ENCODE measurements at regions not wholly inside any gene's neighbourhood (a gene's known extent, or its start where the extent isn't known, plus 50 kb on each side); places are given as distances from the start of the nearest gene placed in this dataset.

- TF ChIP-seq CTCF (IDR thresholded peaks at IDR 0.05): no peak
- intact Hi-C loops (cut with DNase I): no loop called here
- Histone ChIP-seq H3K4me1 (no peaks in the 10 kb centered on the region), H3K27ac (no peak overlapping the region), H3K9me3 (no peaks in the 10 kb centered on the region), H3K36me3 (no peaks in the 10 kb centered on the region), H3K4me3 (no peak overlapping the region), H3K27me3 (ENCODE audit: low read depth) (no peaks in the 10 kb centered on the region)
- DNase-seq (no peak), ATAC-seq (no peak)
These were observed 569.1 kb downstream of the TBC1D4 start for GRCh38 chr13:74912898-74913297.

- ATAC-seq (no peak), DNase-seq (no peak)
- Histone ChIP-seq H3K9me3 (no peaks in the 10 kb centered on the region), H3K36me3 (no peaks in the 10 kb centered on the region), H3K4me3 (no peak overlapping the region), H3K4me1 (no peaks in the 10 kb centered on the region), H3K27ac (no peak overlapping the region), H3K27me3 (ENCODE audit: low read depth) (no peaks in the 10 kb centered on the region)
- TF ChIP-seq CTCF (IDR thresholded peaks at IDR 0.05): no peak
- intact Hi-C loops (cut with DNase I): no loop called here
These were observed 571.6 kb downstream of the TBC1D4 start for GRCh38 chr13:74910415-74910814.

- Histone ChIP-seq H3K4me3 (no peak overlapping the region), H3K9me3 (no peaks in the 10 kb centered on the region), H3K36me3 (no peaks in the 10 kb centered on the region), H3K27ac (no peak overlapping the region), H3K4me1 (no peaks in the 10 kb centered on the region), H3K27me3 (ENCODE audit: low read depth) (no peaks in the 10 kb centered on the region)
- ATAC-seq (no peak), DNase-seq (no peak)
- intact Hi-C loops (cut with DNase I): no loop called here
- no peak for TF ChIP-seq CTCF (IDR thresholded peaks at IDR 0.05)
These were observed 574.2 kb downstream of the TBC1D4 start for GRCh38 chr13:74907788-74908187.

GRCh38 chr13:74904556-74904955 is 577.4 kb downstream of the TBC1D4 start:
- H3K9me3 ChIP-seq: no peaks in the 10 kb centered on the region
- no peak overlapping the region for H3K27ac ChIP-seq
- TF ChIP-seq CTCF (IDR thresholded peaks at IDR 0.05): no peak
- no peaks in the 10 kb centered on the region for H3K4me1 ChIP-seq
- no peak overlapping the region for H3K4me3 ChIP-seq
- DNase-seq: no peak
- H3K36me3 ChIP-seq: no peaks in the 10 kb centered on the region
- intact Hi-C loops (cut with DNase I): no loop called here
- ATAC-seq: no peak
- no peaks in the 10 kb centered on the region for H3K27me3 ChIP-seq (ENCODE audit: low read depth)

- intact Hi-C loops (cut with DNase I): no loop called here
- no peak overlapping the region for H3K4me3 ChIP-seq
- no peak for TF ChIP-seq CTCF (IDR thresholded peaks at IDR 0.05)
- no peak for DNase-seq
- H3K4me1 ChIP-seq: no peaks in the 10 kb centered on the region
- no peaks in the 10 kb centered on the region for H3K9me3 ChIP-seq
- no peak for ATAC-seq
- H3K27me3 ChIP-seq (ENCODE audit: low read depth): no peaks in the 10 kb centered on the region
- H3K36me3 ChIP-seq: no peaks in the 10 kb centered on the region
- H3K27ac ChIP-seq: no peak overlapping the region
These were observed 586.8 kb downstream of the TBC1D4 start for GRCh38 chr13:74895042-74895796.

All from lower lobe of right lung (tissue), 2 donors.